ENCODE measurements at regions not wholly inside any gene's neighbourhood (a gene's known extent, or its start where the extent isn't known, plus 50 kb on each side); places are given as distances from the start of the nearest gene placed in this dataset.

GRCh38 chr2:137838255-137839092 lies 125.8 kb upstream of the HNMT start (continued):
- TF ChIP-seq, protein P1, sequence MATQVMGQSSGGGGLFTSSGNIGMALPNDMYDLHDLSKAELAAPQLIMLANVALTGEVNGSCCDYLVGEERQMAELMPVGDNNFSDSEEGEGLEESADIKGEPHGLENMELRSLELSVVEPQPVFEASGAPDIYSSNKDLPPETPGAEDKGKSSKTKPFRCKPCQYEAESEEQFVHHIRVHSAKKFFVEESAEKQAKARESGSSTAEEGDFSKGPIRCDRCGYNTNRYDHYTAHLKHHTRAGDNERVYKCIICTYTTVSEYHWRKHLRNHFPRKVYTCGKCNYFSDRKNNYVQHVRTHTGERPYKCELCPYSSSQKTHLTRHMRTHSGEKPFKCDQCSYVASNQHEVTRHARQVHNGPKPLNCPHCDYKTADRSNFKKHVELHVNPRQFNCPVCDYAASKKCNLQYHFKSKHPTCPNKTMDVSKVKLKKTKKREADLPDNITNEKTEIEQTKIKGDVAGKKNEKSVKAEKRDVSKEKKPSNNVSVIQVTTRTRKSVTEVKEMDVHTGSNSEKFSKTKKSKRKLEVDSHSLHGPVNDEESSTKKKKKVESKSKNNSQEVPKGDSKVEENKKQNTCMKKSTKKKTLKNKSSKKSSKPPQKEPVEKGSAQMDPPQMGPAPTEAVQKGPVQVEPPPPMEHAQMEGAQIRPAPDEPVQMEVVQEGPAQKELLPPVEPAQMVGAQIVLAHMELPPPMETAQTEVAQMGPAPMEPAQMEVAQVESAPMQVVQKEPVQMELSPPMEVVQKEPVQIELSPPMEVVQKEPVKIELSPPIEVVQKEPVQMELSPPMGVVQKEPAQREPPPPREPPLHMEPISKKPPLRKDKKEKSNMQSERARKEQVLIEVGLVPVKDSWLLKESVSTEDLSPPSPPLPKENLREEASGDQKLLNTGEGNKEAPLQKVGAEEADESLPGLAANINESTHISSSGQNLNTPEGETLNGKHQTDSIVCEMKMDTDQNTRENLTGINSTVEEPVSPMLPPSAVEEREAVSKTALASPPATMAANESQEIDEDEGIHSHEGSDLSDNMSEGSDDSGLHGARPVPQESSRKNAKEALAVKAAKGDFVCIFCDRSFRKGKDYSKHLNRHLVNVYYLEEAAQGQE (IDR thresholded peaks at IDR 0.05): no peak

DNA sequence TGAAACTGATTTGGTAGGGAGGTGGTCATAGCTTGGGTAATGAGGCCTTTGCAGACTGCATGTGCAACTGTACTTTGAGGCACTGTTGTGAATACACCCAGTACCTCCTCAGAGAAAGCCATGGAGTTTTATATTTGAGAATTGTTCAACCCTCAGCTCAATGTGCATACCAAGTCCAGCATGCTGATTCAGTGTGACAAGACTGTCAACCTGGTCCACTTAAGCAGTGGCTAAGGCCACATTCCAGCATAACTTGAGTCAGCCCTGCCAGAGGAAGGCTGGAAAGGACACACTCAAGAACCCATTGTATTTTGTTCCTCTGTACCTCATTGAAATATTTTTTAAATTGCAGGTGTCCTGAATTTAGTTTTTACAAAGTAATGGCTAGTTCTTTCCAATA lies 121.8 kb upstream of the HNMT start:
- no peaks in the 10 kb centered on the region for H3K4me1 ChIP-seq (ENCODE audit: control insufficient read depth in 4 of 4, insufficient read depth in 4 of 4, low read length in 3 of 4)
- H3K36me3 ChIP-seq (ENCODE audit: control insufficient read depth in 4 of 4, insufficient read depth in 3 of 4, low read depth in 1 of 4, low read length in 3 of 4): no peaks in the 10 kb centered on the region
- no peak for DNase-seq (ENCODE audit: low spot score)
- H3K27me3 ChIP-seq (ENCODE audit: control insufficient read depth in 4 of 4, insufficient read depth in 4 of 4, low read length in 3 of 4): peaks cover 0 to 2% (median 0%) of the 10 kb centered on the region in 4 donors
- H3K9ac ChIP-seq (ENCODE audit: low read depth in 1 of 2, low read length in 2 of 2): no peak overlapping the region
- no peak overlapping the region for H3K4me3 ChIP-seq (ENCODE audit: low read depth in 1 of 3, low read length in 3 of 3)
- TF ChIP-seq JUND (IDR thresholded peaks at IDR 0.05) (no peak), FOXA2 (IDR thresholded peaks at IDR 0.05) (no peak), HNF4G (IDR thresholded peaks at IDR 0.05) (no peak), RAD21 (IDR thresholded peaks at IDR 0.05) (no peak), FOXA1 (IDR thresholded peaks at IDR 0.05) (no peak), HNF4A (conservative IDR thresholded peaks at IDR 0.05) (no peak), YY1 (IDR thresholded peaks at IDR 0.05) (no peak), SP1 (IDR thresholded peaks at IDR 0.05) (no peak), GABPA (IDR thresholded peaks at IDR 0.05 in 1 of 2, conservative IDR thresholded peaks at IDR 0.05 in 1 of 2) (no peak)
- TF ChIP-seq, protein P2, sequence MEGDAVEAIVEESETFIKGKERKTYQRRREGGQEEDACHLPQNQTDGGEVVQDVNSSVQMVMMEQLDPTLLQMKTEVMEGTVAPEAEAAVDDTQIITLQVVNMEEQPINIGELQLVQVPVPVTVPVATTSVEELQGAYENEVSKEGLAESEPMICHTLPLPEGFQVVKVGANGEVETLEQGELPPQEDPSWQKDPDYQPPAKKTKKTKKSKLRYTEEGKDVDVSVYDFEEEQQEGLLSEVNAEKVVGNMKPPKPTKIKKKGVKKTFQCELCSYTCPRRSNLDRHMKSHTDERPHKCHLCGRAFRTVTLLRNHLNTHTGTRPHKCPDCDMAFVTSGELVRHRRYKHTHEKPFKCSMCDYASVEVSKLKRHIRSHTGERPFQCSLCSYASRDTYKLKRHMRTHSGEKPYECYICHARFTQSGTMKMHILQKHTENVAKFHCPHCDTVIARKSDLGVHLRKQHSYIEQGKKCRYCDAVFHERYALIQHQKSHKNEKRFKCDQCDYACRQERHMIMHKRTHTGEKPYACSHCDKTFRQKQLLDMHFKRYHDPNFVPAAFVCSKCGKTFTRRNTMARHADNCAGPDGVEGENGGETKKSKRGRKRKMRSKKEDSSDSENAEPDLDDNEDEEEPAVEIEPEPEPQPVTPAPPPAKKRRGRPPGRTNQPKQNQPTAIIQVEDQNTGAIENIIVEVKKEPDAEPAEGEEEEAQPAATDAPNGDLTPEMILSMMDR (IDR thresholded peaks at IDR 0.05; ENCODE audit: low read depth, low read length, missing input control): no peak
- H3K9me3 ChIP-seq (ENCODE audit: control insufficient read depth in 4 of 4, low read length in 3 of 4): peaks cover 0 to 4% (median 0%) of the 10 kb centered on the region in 4 donors
- no peak overlapping the region for H3K27ac ChIP-seq (ENCODE audit: low read depth in 1 of 2, low read length in 2 of 2)

DNA sequence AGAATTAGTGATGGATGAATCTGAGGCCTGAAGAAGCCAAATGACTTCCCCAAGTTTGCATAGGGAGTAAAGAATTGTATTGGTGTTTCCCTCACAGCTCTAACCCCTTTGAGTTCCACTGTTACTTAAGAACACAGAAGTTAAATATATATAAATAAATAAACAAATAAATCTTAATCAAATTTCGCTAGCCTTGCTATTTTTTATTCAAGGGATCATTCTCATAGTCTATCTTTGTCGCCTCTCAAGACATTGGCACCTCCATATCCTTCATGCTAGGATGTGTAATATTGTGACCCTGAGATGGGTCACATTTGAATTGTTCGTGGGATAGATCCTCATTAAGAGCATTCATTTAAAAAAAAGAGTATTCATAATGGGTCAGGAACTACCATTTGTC lies 121.3 kb upstream of the HNMT start:
- H3K9me3 ChIP-seq (ENCODE audit: control insufficient read depth in 4 of 4, low read length in 3 of 4): peaks cover 0 to 4% (median 0%) of the 10 kb centered on the region in 4 donors
- no peak for DNase-seq (ENCODE audit: low spot score)
- 76% methylated on average over 3 of the region's 3 CpGs for WGBS
- no peak overlapping the region for H3K9ac ChIP-seq (ENCODE audit: low read depth in 1 of 2, low read length in 2 of 2)
- H3K4me3 ChIP-seq (ENCODE audit: low read depth in 1 of 3, low read length in 3 of 3): no peak overlapping the region
- no peaks in the 10 kb centered on the region for H3K4me1 ChIP-seq (ENCODE audit: control insufficient read depth in 4 of 4, insufficient read depth in 4 of 4, low read length in 3 of 4)
- TF ChIP-seq FOXA2 (IDR thresholded peaks at IDR 0.05) (no peak), GABPA (IDR thresholded peaks at IDR 0.05 in 1 of 2, conservative IDR thresholded peaks at IDR 0.05 in 1 of 2) (no peak), JUND (IDR thresholded peaks at IDR 0.05) (no peak), RAD21 (IDR thresholded peaks at IDR 0.05) (no peak), RXRA (IDR thresholded peaks at IDR 0.05) (no peak)
- TF ChIP-seq, protein P1 (IDR thresholded peaks at IDR 0.05): no peak
- TF ChIP-seq, protein P3, sequence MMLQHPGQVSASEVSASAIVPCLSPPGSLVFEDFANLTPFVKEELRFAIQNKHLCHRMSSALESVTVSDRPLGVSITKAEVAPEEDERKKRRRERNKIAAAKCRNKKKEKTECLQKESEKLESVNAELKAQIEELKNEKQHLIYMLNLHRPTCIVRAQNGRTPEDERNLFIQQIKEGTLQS (IDR thresholded peaks at IDR 0.05): no peak
- H3K27ac ChIP-seq (ENCODE audit: low read depth in 1 of 2, low read length in 2 of 2): no peak overlapping the region
- no peaks in the 10 kb centered on the region for H3K36me3 ChIP-seq (ENCODE audit: control insufficient read depth in 4 of 4, insufficient read depth in 3 of 4, low read depth in 1 of 4, low read length in 3 of 4)
- no peaks in the 10 kb centered on the region for H3K27me3 ChIP-seq (ENCODE audit: control insufficient read depth in 4 of 4, insufficient read depth in 4 of 4, low read length in 3 of 4)
